ENCODE measurements at regions not wholly inside any gene's neighbourhood (a gene's known extent, or its start where the extent isn't known, plus 50 kb on each side); places are given as distances from the start of the nearest gene placed in this dataset.
"Not testable (repeated sequence)": the region's sequence is repeated elsewhere in the genome, so short reads cannot be mapped to it uniquely, and the experiment has no call there.

- DNase-seq (ENCODE audit: low read depth) = no peak
Measured at GRCh38 chr6:16949716-16950115, 152.1 kb upstream of the STMND1 start.

DNA sequence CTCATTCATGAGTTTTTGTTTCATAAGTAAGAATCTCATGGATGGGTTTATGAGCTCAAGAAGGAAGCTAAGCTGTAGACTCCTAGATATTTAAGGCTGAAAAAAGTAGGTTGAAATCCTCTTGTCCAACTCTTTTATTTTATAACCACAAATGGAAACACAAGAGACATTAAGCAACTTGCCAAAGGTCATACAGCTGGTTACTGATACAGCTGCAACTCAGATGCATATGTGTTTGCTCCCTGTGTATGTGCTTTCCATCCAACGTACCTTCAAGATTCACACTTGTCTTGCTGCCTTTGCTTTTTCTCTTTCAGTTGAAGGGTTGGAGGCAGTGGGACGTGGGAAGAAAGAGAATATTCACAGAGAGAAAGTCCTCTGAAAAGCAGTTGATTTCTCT lies 153.5 kb upstream of the STMND1 start:
- no peak for DNase-seq (ENCODE audit: low read depth)

- DNase-seq (ENCODE audit: low read depth) = no peak
Measured at GRCh38 chr6:16947375-16948015, 154.4 kb upstream of the STMND1 start.

DNA sequence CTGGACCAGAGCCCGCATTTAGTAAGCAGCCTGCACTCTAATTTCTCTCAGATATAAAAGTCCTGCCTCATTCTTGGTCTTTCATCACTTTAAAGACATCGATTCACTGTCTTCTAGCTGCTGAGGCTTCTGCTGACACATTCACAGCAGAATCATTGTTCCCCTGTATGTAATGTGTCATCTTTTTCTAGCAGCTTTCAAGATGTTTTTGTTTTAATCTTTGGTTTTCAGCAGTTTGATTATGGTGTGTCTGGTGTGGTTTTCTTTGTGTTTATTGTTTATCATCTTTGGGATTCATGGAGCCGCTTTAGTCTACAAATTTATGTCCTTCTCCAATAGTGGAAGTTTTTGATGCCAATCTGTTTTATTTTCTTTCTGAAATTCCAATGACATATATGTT lies 157.3 kb upstream of the STMND1 start:
- no peak for DNase-seq (ENCODE audit: low read depth)

GRCh38 chr6:16939839-16940238 lies 162.0 kb upstream of the STMND1 start:
- DNase-seq (ENCODE audit: low read depth) = no peak

GRCh38 chr6:16939351-16939750 lies 162.5 kb upstream of the STMND1 start:
- DNase-seq (ENCODE audit: low read depth) = no peak

DNA sequence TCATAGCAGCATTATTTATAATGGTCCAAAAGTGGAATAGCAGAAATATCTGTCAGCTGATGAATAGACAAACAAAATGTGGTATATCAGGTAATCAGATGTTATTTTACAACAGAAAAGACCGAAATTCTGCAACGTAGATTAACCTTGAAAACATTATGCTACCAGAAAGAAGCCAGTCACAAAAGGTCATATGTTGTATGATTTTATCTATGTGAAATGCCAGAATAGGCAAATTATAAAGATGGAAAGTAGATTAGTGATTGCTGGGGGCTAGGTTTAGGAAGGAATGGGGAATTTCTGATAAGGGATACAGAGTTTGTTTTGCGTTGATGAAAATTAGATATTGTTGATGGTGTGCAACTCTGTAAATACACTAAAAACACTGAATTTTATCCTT lies 165.0 kb upstream of the STMND1 start:
- DNase-seq (ENCODE audit: low read depth) = no peak

DNA sequence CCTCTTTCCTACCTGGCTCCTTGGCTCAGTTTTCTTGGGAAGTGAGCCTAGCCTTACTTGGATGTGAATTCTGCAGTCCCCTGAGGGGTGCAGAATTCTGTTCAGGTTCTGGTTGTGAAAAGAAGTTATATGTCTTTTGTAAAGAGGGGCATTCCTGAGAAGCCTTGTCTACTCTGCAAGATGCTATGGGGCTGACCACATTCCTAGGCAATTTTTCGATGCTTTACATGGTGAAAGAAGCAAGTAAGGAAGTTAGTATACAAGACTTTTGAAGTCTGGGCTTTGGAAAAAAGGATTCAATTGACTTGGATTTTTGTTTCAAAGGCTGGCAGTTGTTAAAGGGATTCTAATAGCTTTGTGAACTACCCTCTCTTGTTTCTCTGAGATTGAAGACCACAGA lies 167.9 kb upstream of the STMND1 start:
- DNase-seq (ENCODE audit: low read depth) = no peak

- DNase-seq (ENCODE audit: low read depth) = no peak
Measured at GRCh38 chr6:16933532-16933931, 168.3 kb upstream of the STMND1 start.

DNA sequence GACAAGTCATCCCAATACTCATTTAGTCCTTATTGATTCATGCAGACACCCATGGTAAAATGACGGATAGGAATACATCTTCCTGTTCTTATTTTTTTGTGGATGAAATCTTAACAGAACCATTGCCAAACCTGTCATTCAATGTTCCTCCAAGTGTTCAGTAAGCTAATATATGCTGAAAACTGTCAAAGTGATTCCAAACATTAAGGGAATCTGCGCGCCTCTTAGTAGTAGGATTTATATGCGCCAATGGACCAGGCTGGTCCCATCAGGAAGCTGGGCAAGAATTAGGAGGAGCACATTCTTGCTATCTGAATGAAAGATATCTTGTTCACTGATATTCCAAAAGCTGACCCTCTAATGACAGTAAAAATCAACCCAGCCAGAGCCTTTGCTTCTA lies 168.9 kb upstream of the STMND1 start:
- no peak for DNase-seq (ENCODE audit: low read depth)

DNA sequence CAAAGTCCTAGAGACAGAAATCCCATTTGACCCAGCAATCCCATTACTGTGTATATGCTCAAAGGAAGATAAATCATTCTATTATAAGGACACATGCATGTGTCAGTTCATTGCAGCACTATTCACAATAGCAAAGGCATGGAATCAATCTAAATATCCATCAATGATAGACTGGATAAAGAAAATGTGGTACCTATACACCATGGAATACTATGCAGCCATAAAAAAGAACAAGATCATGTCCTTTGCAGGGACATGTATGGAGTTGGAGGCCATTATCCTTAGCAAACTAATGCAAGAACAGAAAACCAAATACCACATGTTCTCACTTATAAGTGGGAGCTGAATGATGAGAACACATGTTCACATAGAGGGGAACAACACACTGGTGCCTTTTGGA lies 169.8 kb upstream of the ATXN1 start:
- not testable (repeated sequence) for DNase-seq (ENCODE audit: low read depth)

- no peak for DNase-seq (ENCODE audit: low read depth)
Measured at GRCh38 chr6:16930432-16930831, 169.2 kb upstream of the ATXN1 start.

DNA sequence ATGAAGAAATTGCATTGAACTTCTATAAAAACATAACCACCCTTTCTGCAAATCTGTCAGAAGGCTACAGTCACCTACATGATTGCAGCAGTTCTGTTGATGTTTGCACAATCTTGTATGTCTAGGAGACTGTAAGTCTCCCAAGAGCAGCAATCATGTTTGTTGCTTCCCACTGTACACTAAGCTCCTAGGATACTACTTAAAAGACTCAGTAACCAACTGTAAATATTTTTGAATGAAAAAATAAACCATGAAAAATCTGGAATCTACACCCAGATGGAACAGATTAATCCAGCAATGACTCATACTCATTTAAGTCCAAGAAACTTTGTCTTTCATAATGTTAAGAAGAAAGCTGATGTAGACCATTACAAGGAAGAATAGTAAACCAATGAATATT lies 168.5 kb upstream of the ATXN1 start:
- no peak for DNase-seq (ENCODE audit: low read depth)

DNA sequence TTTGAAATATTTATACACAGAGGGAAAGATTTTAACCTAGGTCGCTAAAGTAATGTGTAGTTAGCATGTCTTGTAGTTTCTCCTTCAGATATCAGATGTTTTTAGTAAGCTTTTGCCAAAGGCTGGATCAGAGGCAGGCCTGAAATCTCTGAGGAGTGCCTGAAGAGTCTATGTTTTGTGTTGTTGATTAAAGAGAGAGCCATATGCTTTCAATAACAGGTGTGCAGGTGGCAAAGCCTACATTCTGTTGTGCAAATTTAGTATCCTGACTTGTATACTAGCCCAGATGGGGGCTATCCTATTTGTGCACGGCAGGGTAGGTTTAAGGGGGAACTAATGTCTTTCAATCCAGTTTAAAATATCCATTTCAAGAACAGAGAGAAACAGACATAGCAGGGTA lies 167.1 kb upstream of the ATXN1 start:
- no peak for DNase-seq (ENCODE audit: low read depth)

DNA sequence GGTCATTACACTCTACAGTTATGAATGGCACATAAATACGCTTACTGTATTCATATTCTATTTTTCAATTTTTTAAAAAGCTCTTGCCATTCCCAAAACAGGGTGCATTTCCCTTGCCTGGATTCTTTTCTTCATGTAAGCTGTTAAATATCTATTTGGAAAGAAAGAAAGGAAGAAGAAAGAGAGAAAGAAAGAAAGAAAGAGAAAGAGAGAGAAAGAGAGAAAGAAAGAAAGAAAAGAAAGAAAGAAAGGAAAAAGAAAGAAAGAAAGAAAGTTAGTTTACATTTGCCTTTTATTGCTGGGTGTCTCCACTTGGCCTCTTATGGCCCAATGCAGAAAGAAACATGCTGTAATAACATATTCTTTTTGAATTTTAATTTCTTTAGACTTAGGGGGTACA lies 165.9 kb upstream of the ATXN1 start:
- DNase-seq (ENCODE audit: low read depth) = no peak

DNA sequence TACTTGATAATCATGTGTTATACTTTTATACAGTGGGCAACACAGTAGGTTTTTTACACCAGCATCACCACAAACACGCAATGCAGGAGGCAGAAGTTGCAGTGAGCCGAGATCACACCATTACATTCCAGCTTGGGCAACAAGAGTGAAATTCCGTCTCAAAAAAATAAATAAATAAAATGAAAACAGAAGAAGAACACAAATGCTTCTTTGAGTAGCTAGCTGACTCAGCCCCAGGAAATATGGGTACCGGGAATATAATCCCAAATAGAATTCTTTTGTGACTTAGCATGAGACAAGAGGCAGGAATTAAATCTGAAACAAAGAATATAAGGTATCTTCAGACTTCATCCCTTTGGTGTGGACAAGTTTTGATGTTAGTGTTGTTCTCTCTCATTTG lies 164.2 kb upstream of the ATXN1 start:
- no peak for DNase-seq (ENCODE audit: low read depth)

DNA sequence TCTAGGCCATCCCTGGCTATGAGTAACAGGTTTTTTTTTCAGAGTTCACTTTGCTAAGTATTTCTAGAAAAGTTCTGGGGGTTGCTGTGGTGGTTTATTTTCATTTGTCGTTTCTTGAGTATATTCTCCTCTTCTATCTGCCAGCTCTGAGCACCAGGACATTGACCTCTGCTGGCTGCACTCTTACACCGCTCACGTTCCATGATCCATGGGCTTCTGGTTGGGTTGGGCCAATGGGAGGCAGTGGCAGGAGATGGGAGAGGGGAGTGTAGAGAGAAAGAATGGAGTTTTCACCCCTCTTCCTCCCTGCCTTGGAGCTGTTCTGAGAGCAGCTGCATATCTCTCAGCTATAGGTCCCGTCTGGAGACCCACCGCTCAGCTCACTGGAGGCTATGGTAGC lies 161.0 kb upstream of the ATXN1 start:
- DNase-seq (ENCODE audit: low read depth) = no peak

GRCh38 chr6:16921399-16922110 lies 160.3 kb upstream of the ATXN1 start:
- DNase-seq (ENCODE audit: low read depth) = no peak

- no peak for DNase-seq (ENCODE audit: low read depth)
Measured at GRCh38 chr6:16918586-16918985, 157.3 kb upstream of the ATXN1 start.

- no peak for DNase-seq (ENCODE audit: low read depth)
Measured at GRCh38 chr6:16914184-16914583, 152.9 kb upstream of the ATXN1 start.

DNA sequence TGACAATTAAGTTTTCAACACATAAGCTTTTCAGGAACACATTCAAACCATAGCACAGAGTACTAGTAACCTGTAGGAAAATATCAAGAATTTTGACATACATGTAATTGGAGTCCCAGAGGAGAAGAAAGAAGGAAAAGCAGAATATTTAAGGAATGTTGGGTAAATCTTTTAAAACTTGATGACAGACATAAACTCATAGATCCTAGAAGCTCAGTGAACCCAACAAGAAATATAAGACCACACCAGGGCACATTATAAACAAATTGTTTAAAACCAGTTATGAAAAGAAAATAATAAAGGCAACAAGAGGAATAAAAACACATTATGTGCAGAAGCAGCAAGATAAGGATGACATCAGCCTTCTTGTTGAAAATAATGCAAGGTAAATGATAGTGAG lies 151.5 kb upstream of the ATXN1 start:
- no peak for DNase-seq (ENCODE audit: low read depth)

- no peak for DNase-seq (ENCODE audit: low read depth)
Measured at GRCh38 chr6:16911088-16911487, 149.8 kb upstream of the ATXN1 start.

DNA sequence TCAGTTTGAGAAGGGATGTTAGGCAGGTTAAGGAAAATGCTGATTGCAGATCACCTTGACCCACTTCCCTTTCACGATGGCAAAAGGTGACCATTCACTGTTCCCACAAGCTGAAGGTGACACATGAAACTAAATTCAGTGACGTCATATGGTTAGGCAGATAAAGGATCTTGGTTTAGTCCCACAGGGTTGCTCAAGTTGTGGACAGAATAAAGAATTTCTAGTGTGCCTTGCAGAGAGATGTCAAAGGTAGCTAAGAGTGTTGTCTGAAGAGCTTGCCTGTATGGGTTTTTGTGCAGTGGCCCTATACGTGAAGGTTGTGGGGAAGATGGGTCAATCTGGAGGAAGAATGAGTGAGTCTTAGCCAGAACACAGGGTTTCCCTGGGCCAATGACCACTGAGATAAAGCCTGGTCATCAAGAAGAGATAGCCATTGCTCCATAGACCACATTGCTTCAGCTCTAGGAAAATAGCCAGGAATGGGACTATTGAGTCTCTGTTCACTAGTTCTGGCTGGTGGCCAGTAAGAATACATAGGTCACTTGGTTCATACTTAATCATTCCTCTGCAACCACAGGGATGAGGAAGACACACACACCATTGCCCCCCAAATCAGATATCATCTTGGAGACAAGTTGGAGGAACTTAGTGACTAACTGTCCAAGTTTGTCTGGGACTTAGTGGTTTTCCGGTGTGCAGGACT lies 148.5 kb upstream of the ATXN1 start:
- DNase-seq (ENCODE audit: low read depth) = no peak

GRCh38 chr6:16907991-16908390 lies 146.7 kb upstream of the ATXN1 start:
- DNase-seq (ENCODE audit: low read depth) = no peak
